DOHH2 (cell line): ENCODE measurements at regions not wholly inside any gene's neighbourhood (a gene's known extent, or its start where the extent isn't known, plus 50 kb on each side); places are given as distances from the start of the nearest gene placed in this dataset.
"Not testable (repeated sequence)": the region's sequence is repeated elsewhere in the genome, so short reads cannot be mapped to it uniquely, and the experiment has no call there.

Experiments
- H3F3A ChIP-seq: fragments of 200-600 bp; sonication (generic), shearing (Covaris generic); 2 replicates; pipeline ENCODE4 v1.6.0; 2016; ENCODE audit warnings: antibody characterized with exemption, mild to moderate bottlenecking; ENCODE audit not compliant: control insufficient read depth, insufficient read depth
- H3K27ac ChIP-seq: fragments of 200-600 bp; sonication (generic); 2 replicates; pipeline ENCODE4 v1.5.1; 2014; ENCODE audit warnings: low read depth, mild to moderate bottlenecking, low read length, moderate library complexity
- H3K27me3 ChIP-seq: fragments of 200-600 bp; sonication (generic); 2 replicates; pipeline ENCODE4 v1.6.1; 2014; ENCODE audit warnings: mild to moderate bottlenecking, low read length, mixed read lengths; ENCODE audit not compliant: control insufficient read depth
- H3K36me3 ChIP-seq: fragments of 200-600 bp; sonication (generic); 2 replicates; pipeline ENCODE4 v1.6.1; 2014; ENCODE audit warnings: mild to moderate bottlenecking, low read length, moderate library complexity, mixed read lengths; ENCODE audit not compliant: control insufficient read depth
- H3K4me1 ChIP-seq: fragments of 200-600 bp; sonication (generic); 2 replicates; pipeline ENCODE4 v1.6.1; 2014; ENCODE audit warnings: mild to moderate bottlenecking, low read length, mixed read lengths; ENCODE audit not compliant: control insufficient read depth
- H3K4me2 ChIP-seq: fragments of 200-600 bp; sonication (generic); 2 replicates; pipeline ENCODE4 v1.6.0; 2014; ENCODE audit warnings: mild to moderate bottlenecking, low read length, moderate library complexity
- H3K4me3 ChIP-seq: fragments of 200-600 bp; sonication (generic); 2 replicates; pipeline ENCODE4 v1.5.1; 2014; ENCODE audit warnings: mild to moderate bottlenecking, low read length, mixed read lengths
- H3K79me2 ChIP-seq: fragments of 200-600 bp; sonication (generic); 2 replicates; pipeline ENCODE4 v1.6.1; 2014; ENCODE audit warnings: mild to moderate bottlenecking, low read length, mixed read lengths; ENCODE audit not compliant: control insufficient read depth
- H3K9me2 ChIP-seq: fragments of 200-600 bp; sonication (generic); replicated peaks from 2 replicates; pipeline ENCODE4 v1.6.1; 2014; ENCODE audit warnings: mild to moderate bottlenecking, low read length, mixed read lengths; ENCODE audit not compliant: control insufficient read depth
- H3K9me3 ChIP-seq: fragments of 200-600 bp; sonication (generic); 2 replicates; pipeline ENCODE4 v1.6.1; 2014; ENCODE audit warnings: antibody characterized with exemption, low read length, mixed read lengths; ENCODE audit not compliant: control insufficient read depth, insufficient read depth
- H4K20me1 ChIP-seq: fragments of 200-600 bp; sonication (generic); 2 replicates; pipeline ENCODE4 v1.6.0; 2014; ENCODE audit warnings: low read depth, mild to moderate bottlenecking, antibody characterized with exemption, low read length, moderate library complexity; ENCODE audit not compliant: control insufficient read depth, insufficient read depth
- EZH2phosphoT487 ChIP-seq: fragments of 200-600 bp; sonication (generic); IDR thresholded peaks from 2 replicates; pipeline ENCODE4 v1.6.1; 2017; ENCODE audit warnings: borderline replicate concordance, mild to moderate bottlenecking, antibody characterized with exemption, low read length, moderate library complexity, mixed read lengths
- TF ChIP-seq, protein P1 (sequence below): fragments of 200-600 bp; sonication (generic); IDR thresholded peaks from one replicate; pipeline ENCODE4 v1.5.1; 2014; ENCODE audit warnings: antibody characterized with exemption, mild to moderate bottlenecking, low read depth, low read length; ENCODE audit not compliant: poor library complexity, severe bottlenecking

DNA sequence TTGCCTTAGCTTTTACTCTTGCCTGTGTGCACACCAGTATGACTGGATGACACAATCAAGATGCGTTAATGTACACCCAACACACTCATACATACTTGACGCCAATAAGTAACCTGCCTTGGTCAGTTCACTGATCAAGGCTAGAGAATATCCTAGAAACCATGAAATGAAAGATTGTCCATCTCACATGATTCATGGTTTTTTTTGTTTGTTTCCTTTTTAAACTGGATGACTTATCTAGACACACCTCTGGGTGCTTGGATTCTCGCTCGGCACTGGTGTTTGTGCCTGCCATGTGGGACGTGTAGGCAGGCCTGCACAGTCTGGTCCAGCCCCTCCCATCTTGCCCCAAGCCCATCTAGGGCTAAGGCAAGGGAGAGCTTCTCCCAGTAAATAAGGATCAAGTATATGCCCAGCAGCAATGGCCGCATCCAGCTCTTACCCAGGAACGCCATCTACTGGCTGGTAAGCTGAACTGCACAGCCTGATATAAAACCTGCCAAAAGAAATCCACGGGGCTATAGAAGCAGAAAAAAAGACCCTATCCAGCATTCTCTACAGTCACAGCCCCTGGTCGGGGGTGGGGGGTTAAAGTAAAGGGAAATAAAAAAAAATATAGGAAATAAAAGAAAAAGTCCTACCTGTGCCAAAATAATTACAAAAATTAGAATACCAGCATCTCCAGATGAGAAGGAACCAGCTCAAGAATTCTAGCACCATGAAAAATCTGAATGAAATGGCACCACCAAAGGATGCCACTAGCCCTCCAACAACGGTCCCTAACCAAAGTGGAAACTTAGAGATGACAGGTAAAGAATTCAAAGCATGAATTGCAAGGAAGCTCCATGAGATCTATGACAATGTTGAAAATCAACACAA is 73.3 kb downstream of the OTOR start:
- no peaks in the 10 kb centered on the region for H3K9me3 ChIP-seq

DNA sequence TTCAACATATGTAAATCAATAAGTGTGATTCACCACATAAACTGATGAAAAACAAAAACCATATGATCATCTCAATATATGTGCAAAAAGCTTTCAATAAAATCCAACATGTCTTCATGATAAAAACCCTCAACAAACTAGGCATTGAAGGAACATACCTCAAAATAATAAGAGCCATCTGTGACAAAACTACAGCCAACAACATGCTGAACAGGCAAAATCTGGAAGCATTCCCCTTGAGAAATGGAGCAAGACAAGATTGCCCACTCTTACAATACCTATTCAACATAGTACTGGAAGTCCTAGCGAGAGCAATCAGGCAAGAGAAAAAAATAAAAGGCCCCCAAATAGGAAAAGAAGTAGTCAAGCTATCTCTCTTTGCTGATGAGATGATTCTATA is 76.5 kb downstream of the OTOR start:
- H3K9me3 ChIP-seq, result no peaks in the 10 kb centered on the region
- no peaks in the 10 kb centered on the region for H3K4me1 ChIP-seq
- no peak overlapping the region for H3K4me3 ChIP-seq
- H3K36me3 ChIP-seq, result no peaks in the 10 kb centered on the region
- no peaks in the 10 kb centered on the region for H3K27me3 ChIP-seq
- H4K20me1 ChIP-seq, result no peaks in the 10 kb centered on the region
- H3K79me2 ChIP-seq, result no peaks in the 10 kb centered on the region
- H3K9me2 ChIP-seq, result no peaks in the 10 kb centered on the region
- H3F3A ChIP-seq, result no peaks in the 10 kb centered on the region
- TF ChIP-seq EZH2phosphoT487, result no peak
- TF ChIP-seq, protein P1, sequence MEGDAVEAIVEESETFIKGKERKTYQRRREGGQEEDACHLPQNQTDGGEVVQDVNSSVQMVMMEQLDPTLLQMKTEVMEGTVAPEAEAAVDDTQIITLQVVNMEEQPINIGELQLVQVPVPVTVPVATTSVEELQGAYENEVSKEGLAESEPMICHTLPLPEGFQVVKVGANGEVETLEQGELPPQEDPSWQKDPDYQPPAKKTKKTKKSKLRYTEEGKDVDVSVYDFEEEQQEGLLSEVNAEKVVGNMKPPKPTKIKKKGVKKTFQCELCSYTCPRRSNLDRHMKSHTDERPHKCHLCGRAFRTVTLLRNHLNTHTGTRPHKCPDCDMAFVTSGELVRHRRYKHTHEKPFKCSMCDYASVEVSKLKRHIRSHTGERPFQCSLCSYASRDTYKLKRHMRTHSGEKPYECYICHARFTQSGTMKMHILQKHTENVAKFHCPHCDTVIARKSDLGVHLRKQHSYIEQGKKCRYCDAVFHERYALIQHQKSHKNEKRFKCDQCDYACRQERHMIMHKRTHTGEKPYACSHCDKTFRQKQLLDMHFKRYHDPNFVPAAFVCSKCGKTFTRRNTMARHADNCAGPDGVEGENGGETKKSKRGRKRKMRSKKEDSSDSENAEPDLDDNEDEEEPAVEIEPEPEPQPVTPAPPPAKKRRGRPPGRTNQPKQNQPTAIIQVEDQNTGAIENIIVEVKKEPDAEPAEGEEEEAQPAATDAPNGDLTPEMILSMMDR, result no peak
- H3K4me2 ChIP-seq, result no peak overlapping the region
- no peak overlapping the region for H3K27ac ChIP-seq

More for the DNA sequence above, 73.3 kb downstream of the OTOR start:
- Histone ChIP-seq H3K27ac (no peak overlapping the region), H3K4me1 (no peaks in the 10 kb centered on the region), H4K20me1 (no peaks in the 10 kb centered on the region), H3K4me3 (no peak overlapping the region), H3K79me2 (no peaks in the 10 kb centered on the region), H3K4me2 (no peak overlapping the region), H3F3A (no peaks in the 10 kb centered on the region), H3K36me3 (no peaks in the 10 kb centered on the region), H3K9me2 (no peaks in the 10 kb centered on the region), H3K27me3 (peaks cover 3% of the 10 kb centered on the region; the same call in 1 of the 2 replicates)
- TF ChIP-seq, protein P1, result peak; percentile 96
- no peak for TF ChIP-seq EZH2phosphoT487

DNA sequence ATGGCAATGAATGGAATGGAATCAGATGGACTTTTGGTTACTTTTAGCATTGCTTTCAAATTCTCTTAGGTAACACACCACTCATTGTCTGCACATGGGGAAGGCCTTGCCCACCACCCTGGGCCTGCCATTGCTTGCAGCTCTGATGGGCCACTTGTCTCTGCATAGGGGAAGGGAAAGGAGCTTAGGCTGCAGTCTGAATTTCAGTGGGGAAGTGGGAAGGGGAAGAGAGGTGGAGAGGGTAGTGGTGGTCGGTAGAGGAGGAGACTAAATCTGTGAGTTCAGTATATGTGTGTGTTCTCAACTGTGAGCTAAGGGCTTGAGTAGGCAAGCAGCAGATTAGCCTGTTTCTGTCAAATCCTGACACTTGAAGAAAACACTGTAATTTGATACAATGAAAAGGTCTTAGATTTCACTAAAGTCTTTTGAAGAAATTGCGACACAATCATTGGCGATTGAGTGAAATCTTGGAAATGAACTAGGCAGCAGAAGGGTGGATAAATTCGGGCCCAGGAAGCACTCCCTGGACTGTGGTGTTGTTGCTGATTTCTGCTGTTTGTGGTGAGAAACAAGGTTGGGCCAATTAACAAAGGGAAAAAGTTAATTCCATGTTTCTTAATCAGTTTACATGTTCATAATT is 80.6 kb downstream of the OTOR start:
- TF ChIP-seq, protein P1, result no peak
- TF ChIP-seq EZH2phosphoT487, result no peak
- no peak overlapping the region for H3K4me3 ChIP-seq
- H3K9me3 ChIP-seq, result no peaks in the 10 kb centered on the region
- H3K4me1 ChIP-seq, result no peaks in the 10 kb centered on the region
- H3F3A ChIP-seq, result no peaks in the 10 kb centered on the region
- no peak overlapping the region for H3K27ac ChIP-seq
- H3K79me2 ChIP-seq, result no peaks in the 10 kb centered on the region
- H3K36me3 ChIP-seq, result no peaks in the 10 kb centered on the region
- H4K20me1 ChIP-seq, result no peaks in the 10 kb centered on the region
- no peak overlapping the region for H3K4me2 ChIP-seq
- H3K9me2 ChIP-seq, result no peaks in the 10 kb centered on the region
- no peaks in the 10 kb centered on the region for H3K27me3 ChIP-seq

DNA sequence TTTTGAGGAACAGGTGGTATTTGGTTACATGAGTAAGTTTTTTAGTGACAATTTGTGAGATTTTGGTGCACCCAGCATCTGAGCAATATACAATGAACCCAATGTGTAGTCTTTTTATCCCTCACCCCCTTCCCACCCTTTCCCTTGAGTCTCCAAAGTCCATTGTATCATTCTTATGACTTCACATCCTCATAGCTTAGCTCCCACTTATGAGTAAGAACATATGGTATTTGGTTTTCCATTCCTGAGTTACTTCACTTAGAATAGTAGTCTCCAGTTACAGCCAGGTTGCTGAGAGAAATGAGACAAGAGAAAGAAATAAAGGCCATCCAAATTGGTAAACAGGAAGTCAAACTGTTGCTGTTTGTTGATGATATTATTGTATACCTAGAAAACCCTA is 87.5 kb downstream of the OTOR start:
- H3K27ac ChIP-seq, H4K20me1 ChIP-seq, H3K79me2 ChIP-seq, H3K9me3 ChIP-seq, H3K4me3 ChIP-seq, H3K9me2 ChIP-seq, H3K4me2 ChIP-seq, H3K27me3 ChIP-seq, H3K36me3 ChIP-seq, H3K4me1 ChIP-seq, H3F3A ChIP-seq: not testable (repeated sequence)
